ENCODE measurements at regions not wholly inside any gene's neighbourhood (a gene's known extent, or its start where the extent isn't known, plus 50 kb on each side); places are given as distances from the start of the nearest gene placed in this dataset.
A peak's percentile ranks its signal among the peaks of the same experiment; 100 is the strongest.

- DNase-seq (ENCODE audit: low spot score): no peak
Measured at GRCh38 chr2:191515551-191515950, 162.4 kb upstream of the NABP1 start.

- no peak for DNase-seq (ENCODE audit: low spot score)
Measured at GRCh38 chr2:191516260-191516659, 161.7 kb upstream of the NABP1 start.

- no peak for DNase-seq (ENCODE audit: low spot score)
Measured at GRCh38 chr2:191521608-191522208, 156.2 kb upstream of the NABP1 start.

- DNase-seq (ENCODE audit: low spot score): no peak
Measured at GRCh38 chr2:191522478-191523120, 155.3 kb upstream of the NABP1 start.

- DNase-seq (ENCODE audit: low spot score): no peak
Measured at GRCh38 chr2:191526091-191526490, 151.8 kb upstream of the NABP1 start.

- no peak for DNase-seq (ENCODE audit: low spot score)
Measured at GRCh38 chr2:191526536-191526935, 151.4 kb upstream of the NABP1 start.

GRCh38 chr2:191526953-191527556 is 150.9 kb upstream of the NABP1 start:
- no peak for DNase-seq (ENCODE audit: low spot score)

- no peak for DNase-seq (ENCODE audit: low spot score)
Measured at GRCh38 chr2:191530618-191531017, 147.3 kb upstream of the NABP1 start.

- DNase-seq (ENCODE audit: low spot score): no peak
Measured at GRCh38 chr2:191533693-191534180, 144.2 kb upstream of the NABP1 start.

- no peak for DNase-seq (ENCODE audit: low spot score)
Measured at GRCh38 chr2:191537921-191538320, 140.0 kb upstream of the NABP1 start.

GRCh38 chr2:191538334-191538903 is 139.5 kb upstream of the NABP1 start:
- DNase-seq (ENCODE audit: low spot score): no peak

GRCh38 chr2:191539068-191539467 is 138.9 kb upstream of the NABP1 start:
- no peak for DNase-seq (ENCODE audit: low spot score)

GRCh38 chr2:191540681-191541080 is 137.3 kb upstream of the NABP1 start:
- no peak for DNase-seq (ENCODE audit: low spot score)

- no peak for DNase-seq (ENCODE audit: low spot score)
Measured at GRCh38 chr2:191543708-191544107, 134.2 kb upstream of the NABP1 start.

- DNase-seq (ENCODE audit: low spot score): no peak
Measured at GRCh38 chr2:191544461-191545062, 133.4 kb upstream of the NABP1 start.

- no peak for DNase-seq (ENCODE audit: low spot score)
Measured at GRCh38 chr2:191545361-191545760, 132.6 kb upstream of the NABP1 start.

- DNase-seq (ENCODE audit: low spot score): no peak
Measured at GRCh38 chr2:191552066-191552465, 125.9 kb upstream of the NABP1 start.

- no peak for DNase-seq (ENCODE audit: low spot score)
Measured at GRCh38 chr2:191554240-191554639, 123.7 kb upstream of the NABP1 start.

- peak; percentile 77 for DNase-seq (ENCODE audit: low spot score)
Measured at GRCh38 chr2:191555092-191555742, 122.7 kb upstream of the NABP1 start.

- DNase-seq (ENCODE audit: low spot score): no peak
Measured at GRCh38 chr2:191556463-191556862, 121.5 kb upstream of the NABP1 start.

- no peak for DNase-seq (ENCODE audit: low spot score)
Measured at GRCh38 chr2:191557841-191558240, 120.1 kb upstream of the NABP1 start.

- no peak for DNase-seq (ENCODE audit: low spot score)
Measured at GRCh38 chr2:191559569-191559968, 118.4 kb upstream of the NABP1 start.

Measured in CD4-positive, alpha-beta T cell treated with Interleukin-6 at 100 ng/mL for 8 hours (primary cell).